Activated CD4-positive, alpha-beta T cell treated with anti-CD3 and anti-CD28 coated beads, Interleukin-2, amount 10 ng/mL, durations not matched to agents 24 days and 14 days (primary cell): ENCODE measurements at regions not wholly inside any gene's neighbourhood (a gene's known extent, or its start where the extent isn't known, plus 50 kb on each side); places are given as distances from the start of the nearest gene placed in this dataset.

Source experiments
- DNase-seq: peaks from one replicate; pipeline ENCODE4 v3.0.0; 2022
- H3K27ac Mint-ChIP-seq: one replicate; pipeline ENCODE4 v1.8.0; 2022; ENCODE audit warnings: mild to moderate bottlenecking, mixed read lengths
- H3K27me3 Mint-ChIP-seq: one replicate; pipeline ENCODE4 v1.8.0; 2022; ENCODE audit warnings: mixed read lengths
- H3K36me3 Mint-ChIP-seq: one replicate; pipeline ENCODE4 v1.8.0; 2022; ENCODE audit warnings: low read depth, mild to moderate bottlenecking, mixed read lengths
- H3K4me1 Mint-ChIP-seq: one replicate; pipeline ENCODE4 v1.8.0; 2021; ENCODE audit warnings: mixed read lengths
- H3K4me3 Mint-ChIP-seq: one replicate; pipeline ENCODE4 v1.8.0; 2022; ENCODE audit warnings: mild to moderate bottlenecking, moderate library complexity, mixed read lengths
- H3K9me3 Mint-ChIP-seq: one replicate; pipeline ENCODE4 v1.8.0; 2021; ENCODE audit warnings: mixed read lengths
- intact Hi-C: fragments of 100-400 bp; cut with micrococcal nuclease; formaldehyde crosslinking; loops from one replicate; pipeline ENCODE4 v1.15.1; 2023

DNA sequence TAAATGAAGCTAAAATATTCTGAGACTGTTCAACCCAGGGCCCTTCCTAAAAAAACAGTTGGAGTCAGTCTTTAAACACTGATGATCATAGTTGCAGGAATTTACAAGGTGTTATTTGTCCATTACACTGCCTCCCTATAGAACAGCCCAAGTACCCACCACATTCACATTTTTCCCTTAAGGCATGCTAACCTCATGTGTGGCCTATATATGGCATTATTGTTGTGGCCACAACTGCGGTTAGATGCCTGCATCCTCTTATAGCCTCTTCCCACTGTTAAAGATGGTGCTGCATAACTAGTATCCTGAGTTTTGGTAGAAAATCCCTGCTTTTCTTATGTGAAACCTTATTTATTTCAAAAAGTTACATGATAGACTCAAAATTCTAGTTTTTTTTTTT lies 287.9 kb upstream of the SEMA3A start:
- DNase-seq = no peak
- intact Hi-C loops = no loop called here
- Mint-ChIP-seq H3K27ac (no peak overlapping the region), H3K4me1 (no peaks in the 10 kb centered on the region), H3K4me3 (no peak overlapping the region), H3K27me3 (no peaks in the 10 kb centered on the region), H3K9me3 (no peaks in the 10 kb centered on the region), H3K36me3 (no peaks in the 10 kb centered on the region)

DNA sequence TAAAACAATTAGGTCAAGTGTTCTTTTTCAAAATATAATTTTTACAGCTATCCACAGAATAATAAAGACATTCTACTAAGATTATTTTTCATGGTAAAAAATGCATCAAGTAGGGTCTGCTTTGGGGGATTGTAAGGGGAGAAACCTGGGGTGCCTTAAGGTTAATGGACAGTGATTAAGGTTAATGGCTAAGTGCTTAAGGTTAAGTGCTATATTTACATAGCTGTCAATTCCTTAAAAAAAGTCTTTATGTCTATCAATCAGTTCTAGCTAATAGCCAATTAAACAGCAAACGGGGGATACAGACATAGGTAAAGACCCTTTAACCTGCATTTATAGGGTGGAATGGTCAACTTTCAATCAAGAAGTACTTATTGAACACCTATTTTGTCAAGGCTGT lies 284.5 kb upstream of the SEMA3A start:
- Mint-ChIP-seq H3K27me3 (no peaks in the 10 kb centered on the region), H3K36me3 (no peaks in the 10 kb centered on the region), H3K27ac (no peak overlapping the region), H3K4me3 (no peak overlapping the region), H3K4me1 (no peaks in the 10 kb centered on the region), H3K9me3 (no peaks in the 10 kb centered on the region)
- intact Hi-C loops = no loop called here
- no peak for DNase-seq

DNA sequence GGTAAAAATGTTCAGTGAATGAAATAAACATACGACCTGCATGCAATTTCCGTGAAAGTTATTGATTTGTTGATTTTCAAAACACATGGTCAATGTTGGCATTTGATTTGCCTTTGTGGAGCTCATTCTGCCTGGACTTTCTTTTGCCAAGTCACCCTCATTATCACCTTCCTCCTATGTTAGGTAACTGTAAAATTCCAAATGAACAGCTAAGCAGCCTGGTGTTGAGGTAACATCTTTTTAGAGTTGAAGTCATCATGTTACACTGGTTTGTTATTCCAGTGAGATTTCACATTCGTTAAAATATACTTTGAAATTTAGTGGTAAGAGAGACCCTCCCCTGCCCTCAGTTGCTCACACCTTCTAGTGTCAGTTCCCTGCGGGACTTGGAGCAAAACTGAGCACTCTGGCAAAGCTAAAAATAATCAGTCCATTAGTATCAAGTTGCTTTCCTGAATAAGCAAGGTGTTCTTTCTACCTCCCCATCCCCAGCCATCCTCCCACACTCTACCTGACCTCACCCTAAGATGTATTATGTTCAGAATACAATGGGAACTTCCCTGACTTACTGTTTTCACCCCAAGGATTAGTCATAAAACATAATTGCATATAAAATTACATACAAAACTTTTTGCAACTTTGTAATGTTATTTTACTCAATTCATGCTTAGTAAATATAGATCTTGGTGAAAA lies 283.3 kb upstream of the SEMA3A start:
- H3K27me3 Mint-ChIP-seq = no peaks in the 10 kb centered on the region
- intact Hi-C loops = no loop called here
- DNase-seq = no peak
- no peaks in the 10 kb centered on the region for H3K9me3 Mint-ChIP-seq
- H3K4me3 Mint-ChIP-seq = no peak overlapping the region
- no peaks in the 10 kb centered on the region for H3K4me1 Mint-ChIP-seq
- no peak overlapping the region for H3K27ac Mint-ChIP-seq
- no peaks in the 10 kb centered on the region for H3K36me3 Mint-ChIP-seq

DNA sequence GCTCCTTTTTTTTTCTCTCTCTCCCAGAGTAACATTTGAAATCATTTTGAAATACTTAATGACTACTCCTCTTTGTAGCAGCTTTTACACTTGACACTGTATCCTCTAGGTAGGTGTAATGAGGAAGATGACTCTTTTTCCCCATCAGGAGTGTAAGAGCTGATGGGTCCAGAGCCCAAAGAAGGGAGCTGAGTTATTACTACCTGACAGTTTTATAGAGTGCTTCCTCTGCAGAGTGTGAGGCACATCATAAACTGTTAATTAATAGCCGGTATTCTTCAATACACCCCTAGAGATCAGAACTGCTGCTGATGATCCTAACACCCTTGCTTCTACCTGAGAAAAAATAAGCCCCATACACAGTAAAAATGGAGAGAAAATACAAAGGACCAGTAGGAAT lies 279.8 kb upstream of the SEMA3A start:
- Mint-ChIP-seq H3K27ac (no peak overlapping the region), H3K36me3 (no peaks in the 10 kb centered on the region), H3K4me1 (no peaks in the 10 kb centered on the region), H3K9me3 (no peaks in the 10 kb centered on the region), H3K27me3 (no peaks in the 10 kb centered on the region), H3K4me3 (no peak overlapping the region)
- intact Hi-C loops = no loop called here
- no peak for DNase-seq

DNA sequence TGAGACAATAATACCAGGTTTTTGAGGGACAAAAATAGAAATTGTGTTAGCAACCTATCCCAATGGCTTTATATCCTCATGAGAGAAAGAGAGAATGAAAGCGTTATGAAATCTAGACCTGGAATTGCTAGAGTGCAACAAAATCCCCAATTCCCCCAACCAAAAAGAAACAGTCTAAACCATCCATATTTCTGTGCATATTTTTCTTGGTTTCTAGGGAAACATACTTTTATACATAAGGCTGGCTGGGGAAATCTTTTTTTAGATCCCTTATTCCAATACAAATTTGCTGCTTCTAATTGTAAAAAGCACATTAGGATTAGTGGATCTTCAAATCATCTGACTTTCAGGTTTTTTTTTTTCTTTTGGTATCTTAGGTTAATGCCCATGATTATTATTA lies 277.0 kb upstream of the SEMA3A start:
- no peak for DNase-seq
- intact Hi-C loops = no loop called here
- no peak overlapping the region for H3K27ac Mint-ChIP-seq
- H3K4me1 Mint-ChIP-seq = no peaks in the 10 kb centered on the region
- no peaks in the 10 kb centered on the region for H3K36me3 Mint-ChIP-seq
- no peaks in the 10 kb centered on the region for H3K9me3 Mint-ChIP-seq
- no peaks in the 10 kb centered on the region for H3K27me3 Mint-ChIP-seq
- H3K4me3 Mint-ChIP-seq = no peak overlapping the region

DNA sequence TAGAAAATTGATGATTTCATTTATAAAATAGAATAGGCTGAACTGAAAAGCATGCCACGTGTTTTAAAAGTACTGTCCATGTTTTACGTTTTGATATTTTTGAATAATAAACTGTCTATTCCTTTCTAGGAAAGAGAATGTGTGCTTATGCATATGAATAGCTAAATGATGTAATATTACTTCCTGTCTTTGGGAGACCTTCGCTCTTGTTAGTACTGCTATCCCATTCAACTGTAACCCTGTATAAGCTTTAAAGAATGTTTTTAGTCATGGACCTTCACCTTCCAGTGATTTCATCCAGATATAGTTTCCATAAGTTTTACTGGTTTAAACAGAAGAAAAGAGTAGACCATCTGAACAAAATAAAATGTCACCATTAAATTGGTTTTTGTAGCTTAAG lies 274.4 kb upstream of the SEMA3A start:
- intact Hi-C loops = no loop called here
- no peak overlapping the region for H3K27ac Mint-ChIP-seq
- no peaks in the 10 kb centered on the region for H3K9me3 Mint-ChIP-seq
- DNase-seq = no peak
- no peaks in the 10 kb centered on the region for H3K27me3 Mint-ChIP-seq
- no peaks in the 10 kb centered on the region for H3K36me3 Mint-ChIP-seq
- no peak overlapping the region for H3K4me3 Mint-ChIP-seq
- no peaks in the 10 kb centered on the region for H3K4me1 Mint-ChIP-seq

DNA sequence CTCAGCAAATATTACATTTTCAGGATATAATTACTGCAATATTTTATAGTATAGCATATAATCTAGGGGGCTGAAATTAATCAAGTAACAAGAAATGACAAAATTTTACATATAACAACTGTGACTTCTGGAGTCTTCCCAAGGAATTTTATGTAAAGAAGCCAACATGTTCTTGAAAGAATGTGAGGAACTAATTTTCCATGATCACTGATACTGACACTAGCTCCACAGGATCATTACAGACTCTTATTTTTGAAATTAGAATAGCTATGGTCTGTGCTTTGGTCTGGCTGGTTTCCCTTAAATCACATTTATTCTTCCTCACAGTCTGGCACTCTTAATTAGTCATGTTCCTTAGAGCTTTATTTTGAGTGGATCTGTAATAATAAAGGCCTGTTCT lies 267.7 kb upstream of the SEMA3A start:
- intact Hi-C loops = no loop called here
- DNase-seq = no peak
- Mint-ChIP-seq H3K36me3 (no peaks in the 10 kb centered on the region), H3K4me1 (no peaks in the 10 kb centered on the region), H3K9me3 (no peaks in the 10 kb centered on the region), H3K27ac (no peak overlapping the region), H3K4me3 (no peak overlapping the region), H3K27me3 (no peaks in the 10 kb centered on the region)

DNA sequence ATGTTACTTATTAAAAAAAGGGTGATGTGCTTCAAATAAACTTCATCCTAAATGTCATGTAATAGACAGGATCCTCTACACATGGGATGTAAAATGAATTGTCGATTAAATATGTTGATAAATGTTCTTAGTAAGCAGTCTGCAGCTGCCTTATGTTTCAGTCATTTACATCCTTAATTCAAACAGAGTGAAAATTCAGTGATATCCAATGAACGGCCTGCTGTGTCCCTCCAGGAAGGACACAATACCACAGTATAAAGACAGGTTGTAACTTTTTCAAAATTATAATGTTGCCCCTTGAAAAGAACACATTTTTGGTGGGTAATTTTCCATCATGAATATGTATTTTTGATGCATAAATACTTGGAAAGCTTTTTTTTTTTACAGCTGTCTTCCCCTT lies 266.5 kb upstream of the SEMA3A start:
- no peak for DNase-seq
- Mint-ChIP-seq H3K27me3 (no peaks in the 10 kb centered on the region), H3K9me3 (no peaks in the 10 kb centered on the region), H3K4me3 (no peak overlapping the region), H3K4me1 (no peaks in the 10 kb centered on the region), H3K27ac (no peak overlapping the region), H3K36me3 (no peaks in the 10 kb centered on the region)
- intact Hi-C loops = no loop called here

DNA sequence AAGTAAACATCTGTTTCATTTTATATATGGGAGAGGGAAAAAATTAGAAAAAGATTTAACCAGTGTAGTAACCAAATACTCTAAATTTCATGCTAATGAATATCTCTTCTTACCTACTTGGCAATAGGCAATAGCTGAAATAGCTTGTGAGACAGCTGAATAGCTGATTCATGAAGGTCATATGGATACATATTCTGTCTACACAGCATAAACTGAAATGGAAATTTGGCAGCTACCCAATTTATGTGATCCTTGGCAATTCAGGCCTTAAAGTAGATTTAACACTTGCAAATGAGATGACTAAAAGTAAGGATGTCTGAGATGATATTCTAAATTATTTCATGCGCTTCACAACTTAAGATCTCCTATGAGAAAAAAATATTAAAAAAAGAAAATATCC lies 261.2 kb upstream of the SEMA3A start:
- intact Hi-C loops = loop anchor here (2.0 kb wide), 1 partner anchor 479 kb away; no protein-coding TSS in a partner anchor
- Mint-ChIP-seq H3K36me3 (no peaks in the 10 kb centered on the region), H3K4me3 (no peak overlapping the region), H3K27me3 (no peaks in the 10 kb centered on the region), H3K9me3 (no peaks in the 10 kb centered on the region), H3K27ac (no peak overlapping the region), H3K4me1 (no peaks in the 10 kb centered on the region)
- no peak for DNase-seq

DNA sequence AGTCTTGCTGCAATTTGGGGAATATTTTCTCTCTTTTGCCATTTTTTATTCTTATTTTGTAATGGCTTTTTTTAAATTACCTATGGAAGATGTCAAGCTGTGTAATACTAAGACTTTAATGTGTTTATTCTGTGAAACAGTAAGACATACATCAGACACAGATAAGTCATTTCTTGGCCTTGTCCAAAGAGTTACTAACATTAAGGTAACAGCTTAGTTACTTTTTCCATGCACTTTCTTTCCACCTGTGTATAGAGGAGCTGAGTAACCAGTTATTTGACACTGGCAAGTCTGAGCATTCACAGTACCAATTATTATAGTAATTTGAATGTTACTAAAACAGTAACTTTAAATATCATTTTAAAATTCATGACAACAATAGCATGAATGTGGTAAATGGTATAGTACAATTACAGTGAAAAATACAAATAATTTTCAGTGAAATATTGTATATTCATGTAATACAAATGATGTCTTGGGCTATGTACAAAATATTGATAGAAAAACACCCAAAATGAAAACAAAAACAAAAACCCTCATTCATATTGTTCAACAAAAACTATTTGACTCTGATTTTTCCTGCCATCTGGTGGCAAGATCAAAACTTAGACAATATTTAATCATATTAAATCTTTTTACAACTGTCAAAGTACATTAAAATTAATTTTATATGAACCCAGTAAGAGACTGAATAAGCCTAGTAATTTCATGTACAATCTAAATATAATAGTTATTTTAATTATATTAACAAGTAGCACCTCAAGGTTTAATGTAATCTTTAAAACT lies 259.8 kb upstream of the SEMA3A start:
- no peaks in the 10 kb centered on the region for H3K4me1 Mint-ChIP-seq
- intact Hi-C loops = loop anchor here (2.0 kb wide), 1 partner anchor 478 kb away; no protein-coding TSS in a partner anchor
- H3K9me3 Mint-ChIP-seq = no peaks in the 10 kb centered on the region
- DNase-seq = no peak
- no peaks in the 10 kb centered on the region for H3K27me3 Mint-ChIP-seq
- no peak overlapping the region for H3K27ac Mint-ChIP-seq
- H3K4me3 Mint-ChIP-seq = no peak overlapping the region
- no peaks in the 10 kb centered on the region for H3K36me3 Mint-ChIP-seq

DNA sequence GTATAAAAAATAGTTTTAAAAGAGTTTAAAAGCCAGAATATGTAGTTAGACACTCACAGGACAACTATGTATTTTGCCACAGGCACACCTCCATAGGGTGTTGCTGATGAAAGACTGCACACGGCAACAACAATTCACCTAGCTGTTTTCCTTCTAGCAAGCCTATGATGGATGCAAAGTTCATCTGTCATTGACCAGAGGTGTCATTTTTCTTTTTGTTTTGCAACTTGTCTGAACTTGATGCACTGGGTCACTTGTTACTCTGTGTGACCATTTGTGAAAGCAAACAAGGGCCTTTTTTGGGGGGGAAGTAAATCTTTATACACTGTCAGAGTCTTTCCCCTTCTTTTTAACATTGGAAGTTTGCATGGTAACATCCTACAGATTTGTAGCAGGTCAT lies 258.0 kb upstream of the SEMA3A start:
- H3K9me3 Mint-ChIP-seq = no peaks in the 10 kb centered on the region
- intact Hi-C loops = no loop called here
- H3K27ac Mint-ChIP-seq = no peak overlapping the region
- no peaks in the 10 kb centered on the region for H3K4me1 Mint-ChIP-seq
- DNase-seq = no peak
- no peaks in the 10 kb centered on the region for H3K36me3 Mint-ChIP-seq
- H3K27me3 Mint-ChIP-seq = no peaks in the 10 kb centered on the region
- no peak overlapping the region for H3K4me3 Mint-ChIP-seq

DNA sequence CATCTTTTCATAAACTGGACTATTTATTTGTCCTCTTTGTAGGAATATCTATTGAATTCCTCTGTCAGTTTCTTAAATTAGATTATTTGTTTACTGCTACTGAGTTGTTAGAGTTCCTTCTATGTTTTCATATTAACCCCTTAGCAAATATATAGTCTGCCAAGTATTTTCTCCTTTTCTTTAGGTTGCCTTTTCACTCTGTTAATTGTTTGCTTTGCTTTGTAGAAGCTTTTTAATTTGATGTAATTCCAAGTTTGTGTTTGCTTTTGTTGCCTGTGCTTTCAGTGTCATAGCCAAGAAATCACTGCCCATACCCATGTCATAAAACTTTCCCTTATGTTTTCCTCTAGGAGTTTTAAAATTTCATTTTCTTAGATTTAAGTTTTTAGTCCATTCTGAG lies 256.2 kb upstream of the SEMA3A start:
- Mint-ChIP-seq H3K9me3 (no peaks in the 10 kb centered on the region), H3K36me3 (no peaks in the 10 kb centered on the region), H3K4me1 (no peaks in the 10 kb centered on the region), H3K27me3 (no peaks in the 10 kb centered on the region), H3K27ac (no peak overlapping the region), H3K4me3 (no peak overlapping the region)
- intact Hi-C loops = no loop called here
- DNase-seq = no peak

DNA sequence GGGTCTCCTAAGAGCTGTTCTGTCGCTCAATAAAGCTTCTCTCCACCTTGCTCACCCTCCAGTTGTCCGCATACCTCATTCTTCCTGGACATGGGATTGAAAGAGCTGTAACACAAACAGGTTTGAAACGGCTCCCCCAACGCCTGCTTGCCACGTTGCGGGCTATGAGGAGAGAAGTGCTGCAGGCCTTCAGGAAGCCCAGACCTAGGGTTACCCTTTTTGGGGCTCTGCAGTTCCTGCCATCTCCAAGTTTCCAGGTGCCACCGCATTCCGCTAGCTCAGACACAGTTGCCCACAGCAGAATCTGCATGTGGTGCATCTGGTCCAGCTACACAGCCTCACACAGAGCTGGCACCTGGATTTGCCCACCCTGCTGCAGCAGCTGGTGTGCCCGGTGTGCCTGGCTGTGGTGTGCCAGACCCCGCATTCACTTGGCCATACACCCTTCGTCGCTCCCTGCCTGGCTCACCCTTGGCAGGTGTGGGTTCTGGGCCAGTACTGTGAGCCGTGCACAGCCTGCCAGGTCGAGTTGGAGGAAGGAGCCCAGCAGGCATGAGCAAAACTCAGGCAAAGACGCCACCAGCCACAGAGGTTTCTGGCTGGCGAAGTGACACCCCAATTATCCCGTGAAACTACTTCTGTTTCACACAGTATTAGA lies 253.2 kb upstream of the SEMA3A start:
- no peaks in the 10 kb centered on the region for H3K36me3 Mint-ChIP-seq
- intact Hi-C loops = no loop called here

DNA sequence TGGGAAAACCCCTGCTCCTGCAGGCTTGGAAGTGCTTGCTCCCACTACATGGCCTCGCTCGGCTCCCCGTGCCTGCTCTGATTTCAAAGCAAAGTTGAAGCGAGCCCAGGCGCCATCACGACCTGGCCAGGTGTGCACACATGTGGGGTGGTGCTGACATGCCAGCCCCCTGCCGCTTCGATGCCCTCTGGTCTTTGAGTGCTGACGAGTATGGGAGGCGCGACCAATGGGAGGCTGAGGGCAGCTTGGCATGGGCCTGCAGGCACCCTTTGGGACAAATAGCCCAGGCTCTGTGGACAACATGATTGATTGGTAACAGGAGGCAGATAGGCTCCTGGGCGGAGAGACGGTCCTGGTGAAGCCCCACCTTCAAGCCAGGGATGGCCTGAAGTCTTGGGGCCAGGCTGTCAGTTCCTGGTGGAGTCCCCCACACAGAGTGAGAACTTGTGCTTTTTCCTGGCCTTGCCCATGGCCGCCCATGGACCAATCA lies 252.4 kb upstream of the SEMA3A start:
- no peak overlapping the region for H3K4me3 Mint-ChIP-seq
- H3K27ac Mint-ChIP-seq = no peak overlapping the region
- no peaks in the 10 kb centered on the region for H3K27me3 Mint-ChIP-seq
- no peaks in the 10 kb centered on the region for H3K4me1 Mint-ChIP-seq
- no peaks in the 10 kb centered on the region for H3K36me3 Mint-ChIP-seq
- intact Hi-C loops = no loop called here
- no peaks in the 10 kb centered on the region for H3K9me3 Mint-ChIP-seq
- DNase-seq = no peak

More for the DNA sequence above, 253.2 kb upstream of the SEMA3A start:
- DNase-seq = no peak
- H3K4me1 Mint-ChIP-seq = no peaks in the 10 kb centered on the region
- H3K4me3 Mint-ChIP-seq = no peak overlapping the region
- H3K27me3 Mint-ChIP-seq = no peaks in the 10 kb centered on the region
- no peak overlapping the region for H3K27ac Mint-ChIP-seq
- no peaks in the 10 kb centered on the region for H3K9me3 Mint-ChIP-seq
